ENCODE measurements at regions not wholly inside any gene's neighbourhood (a gene's known extent, or its start where the extent isn't known, plus 50 kb on each side); places are given as distances from the start of the nearest gene placed in this dataset.
"Not testable (repeated sequence)": the region's sequence is repeated elsewhere in the genome, so short reads cannot be mapped to it uniquely, and the experiment has no call there.

DNA sequence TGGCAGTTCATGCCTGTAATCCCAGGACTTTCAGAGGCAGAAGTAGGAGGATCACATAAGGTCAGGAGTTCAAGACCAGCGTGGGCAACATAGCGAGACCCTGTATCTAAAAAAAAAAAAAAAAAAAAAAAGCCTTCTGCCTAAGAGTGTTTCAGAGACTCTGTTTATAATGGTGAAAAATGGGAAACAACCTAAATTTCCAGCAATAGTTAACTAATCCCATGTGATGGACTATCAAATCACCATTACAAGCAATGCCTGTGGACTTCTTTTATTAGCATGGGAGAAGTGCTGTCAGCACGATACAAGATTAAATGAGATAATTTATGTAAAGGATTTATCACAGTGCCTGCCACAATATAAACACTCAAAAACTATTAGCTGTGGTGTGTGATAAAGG is 67.5 kb upstream of the CUX1 start:
- H3K27ac ChIP-seq (ENCODE audit: insufficient read depth in 1 of 2, low read depth in 1 of 2, low read length in 2 of 2, poor library complexity in 1 of 2, severe bottlenecking in 2 of 2) = no peak overlapping the region
- ChIA-PET POLR2A (no interaction called here), CTCF (no interaction called here)
- DNase-seq = no peak
- peaks cover 10 to 26% (median 21%) of the 10 kb centered on the region in 4 experiments for H3K4me1 ChIP-seq (ENCODE audit: control extremely low read depth in 1 of 4, control insufficient read depth in 4 of 4, insufficient read depth in 4 of 4, low read length in 3 of 4)
- H3K27me3 ChIP-seq (replicated peaks in 2 of 5; ENCODE audit: control insufficient read depth in 4 of 5, insufficient read depth in 5 of 5, low read length in 4 of 5) = no peaks in the 10 kb centered on the region
- no peak overlapping the region for H3K4me3 ChIP-seq (ENCODE audit: control insufficient read depth in 1 of 7, extremely low read depth in 1 of 7, insufficient read depth in 4 of 7, low read depth in 2 of 7, low read length in 6 of 7)
- no peaks in the 10 kb centered on the region for H3K9me3 ChIP-seq (ENCODE audit: control extremely low read depth in 1 of 5, control insufficient read depth in 4 of 5, insufficient read depth in 2 of 5, low read depth in 1 of 5, low read length in 4 of 5)
- WGBS (ENCODE audit: insufficient coverage) = no CpG with 5 or more reads among the region's 3 CpGs
- no peaks in the 10 kb centered on the region for H3K36me3 ChIP-seq (ENCODE audit: control insufficient read depth in 4 of 4, insufficient read depth in 4 of 4, low read length in 3 of 4)

DNA sequence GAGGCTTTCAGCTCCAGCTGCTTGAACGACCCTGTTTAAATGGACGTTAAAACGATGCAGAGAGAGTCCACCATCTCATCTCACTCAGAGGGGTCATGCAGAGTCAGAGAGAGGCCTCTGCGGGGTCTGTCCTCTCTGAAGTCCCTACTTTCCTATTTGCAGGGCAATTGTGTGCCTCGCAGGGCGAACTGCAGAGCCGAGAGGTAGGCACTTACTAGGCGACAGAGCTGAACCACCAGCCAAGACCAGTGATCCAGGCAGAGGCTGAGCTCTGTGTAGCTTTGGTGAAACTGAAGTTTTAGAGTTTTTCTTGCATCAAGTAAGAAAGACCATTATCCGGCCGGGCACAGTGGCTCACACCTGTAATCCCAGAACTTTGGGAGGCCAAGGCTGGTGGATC is 64.1 kb upstream of the CUX1 start:
- WGBS (ENCODE audit: insufficient coverage) = 93% methylated on average over 10 of the region's 10 CpGs
- no peaks in the 10 kb centered on the region for H3K36me3 ChIP-seq (ENCODE audit: control insufficient read depth in 4 of 4, insufficient read depth in 4 of 4, low read length in 3 of 4)
- no peaks in the 10 kb centered on the region for H3K9me3 ChIP-seq (ENCODE audit: control extremely low read depth in 1 of 5, control insufficient read depth in 4 of 5, insufficient read depth in 2 of 5, low read depth in 1 of 5, low read length in 4 of 5)
- H3K27me3 ChIP-seq (replicated peaks in 2 of 5; ENCODE audit: control insufficient read depth in 4 of 5, insufficient read depth in 5 of 5, low read length in 4 of 5) = no peaks in the 10 kb centered on the region
- POLR2A ChIA-PET = interaction anchor here (0.7 kb wide), 1 partner anchor 341 kb away, joined by 5 read pairs; no protein-coding TSS in a partner anchor
- peaks cover 5 to 13% (median 10%) of the 10 kb centered on the region in 4 experiments for H3K4me1 ChIP-seq (ENCODE audit: control extremely low read depth in 1 of 4, control insufficient read depth in 4 of 4, insufficient read depth in 4 of 4, low read length in 3 of 4)
- H3K4me3 ChIP-seq (ENCODE audit: control insufficient read depth in 1 of 7, extremely low read depth in 1 of 7, insufficient read depth in 4 of 7, low read depth in 2 of 7, low read length in 6 of 7) = no peak overlapping the region
- CTCF ChIA-PET = interaction anchor here (1.2 to 2.7 kb wide), 3 partner anchors 10 to 19 kb away, joined by 3 to 12 read pairs (median 4); no protein-coding TSS in a partner anchor
- H3K27ac ChIP-seq (ENCODE audit: insufficient read depth in 1 of 2, low read depth in 1 of 2, low read length in 2 of 2, poor library complexity in 1 of 2, severe bottlenecking in 2 of 2) = no peak overlapping the region
- no peak for DNase-seq

- H3K4me1 ChIP-seq (ENCODE audit: control extremely low read depth in 1 of 4, control insufficient read depth in 4 of 4, insufficient read depth in 4 of 4, low read length in 3 of 4) = peaks cover 5 to 13% (median 10%) of the 10 kb centered on the region in 4 experiments
- no peaks in the 10 kb centered on the region for H3K9me3 ChIP-seq (ENCODE audit: control extremely low read depth in 1 of 5, control insufficient read depth in 4 of 5, insufficient read depth in 2 of 5, low read depth in 1 of 5, low read length in 4 of 5)
- peak overlapping the region; percentile 22 to 78 for H3K27ac ChIP-seq (ENCODE audit: insufficient read depth in 1 of 2, low read depth in 1 of 2, low read length in 2 of 2, poor library complexity in 1 of 2, severe bottlenecking in 2 of 2)
- ChIA-PET CTCF (no interaction called here), POLR2A (no interaction called here)
- H3K27me3 ChIP-seq (replicated peaks in 2 of 5; ENCODE audit: control insufficient read depth in 4 of 5, insufficient read depth in 5 of 5, low read length in 4 of 5) = no peaks in the 10 kb centered on the region
- no peaks in the 10 kb centered on the region for H3K36me3 ChIP-seq (ENCODE audit: control insufficient read depth in 4 of 4, insufficient read depth in 4 of 4, low read length in 3 of 4)
- H3K4me3 ChIP-seq (ENCODE audit: control insufficient read depth in 1 of 7, extremely low read depth in 1 of 7, insufficient read depth in 4 of 7, low read depth in 2 of 7, low read length in 6 of 7) = peak overlapping the region in 6 of 7 experiments; percentile 40 to 78 (median 66)
- 16% methylated on average over 20 of the region's 22 CpGs for WGBS (ENCODE audit: insufficient coverage)
- DNase-seq = peak in 2 of 3 donors; percentile 58 to 61
These were observed 62.8 kb upstream of the CUX1 start for GRCh38 chr7:101754424-101755159.

- no peak overlapping the region for H3K27ac ChIP-seq (ENCODE audit: insufficient read depth in 1 of 2, low read depth in 1 of 2, low read length in 2 of 2, poor library complexity in 1 of 2, severe bottlenecking in 2 of 2)
- H3K4me1 ChIP-seq (ENCODE audit: control extremely low read depth in 1 of 4, control insufficient read depth in 4 of 4, insufficient read depth in 4 of 4, low read length in 3 of 4) = peaks cover 5 to 13% (median 10%) of the 10 kb centered on the region in 4 experiments
- H3K4me3 ChIP-seq (ENCODE audit: control insufficient read depth in 1 of 7, extremely low read depth in 1 of 7, insufficient read depth in 4 of 7, low read depth in 2 of 7, low read length in 6 of 7) = no peak overlapping the region
- H3K36me3 ChIP-seq (ENCODE audit: control insufficient read depth in 4 of 4, insufficient read depth in 4 of 4, low read length in 3 of 4) = no peaks in the 10 kb centered on the region
- H3K27me3 ChIP-seq (replicated peaks in 2 of 5; ENCODE audit: control insufficient read depth in 4 of 5, insufficient read depth in 5 of 5, low read length in 4 of 5) = no peaks in the 10 kb centered on the region
- 100% methylated on average over 6 of the region's 7 CpGs for WGBS (ENCODE audit: insufficient coverage)
- ChIA-PET CTCF (interaction anchor here (1.3 to 1.9 kb wide), 2 partner anchors 18 to 42 kb away, joined by 4 to 7 read pairs; no protein-coding TSS in a partner anchor), POLR2A (no interaction called here)
- H3K9me3 ChIP-seq (ENCODE audit: control extremely low read depth in 1 of 5, control insufficient read depth in 4 of 5, insufficient read depth in 2 of 5, low read depth in 1 of 5, low read length in 4 of 5) = no peaks in the 10 kb centered on the region
- DNase-seq = no peak
These were observed 59.5 kb upstream of the CUX1 start for GRCh38 chr7:101757879-101758278.

GRCh38 chr7:101758519-101758918 is 58.9 kb upstream of the CUX1 start:
- peaks cover 5 to 13% (median 10%) of the 10 kb centered on the region in 4 experiments for H3K4me1 ChIP-seq (ENCODE audit: control extremely low read depth in 1 of 4, control insufficient read depth in 4 of 4, insufficient read depth in 4 of 4, low read length in 3 of 4)
- 86% methylated on average over 1 of the region's 2 CpGs for WGBS (ENCODE audit: insufficient coverage)
- H3K36me3 ChIP-seq (ENCODE audit: control insufficient read depth in 4 of 4, insufficient read depth in 4 of 4, low read length in 3 of 4); H3K4me3 ChIP-seq (ENCODE audit: control insufficient read depth in 1 of 7, extremely low read depth in 1 of 7, insufficient read depth in 4 of 7, low read depth in 2 of 7, low read length in 6 of 7); DNase-seq; POLR2A ChIA-PET; H3K9me3 ChIP-seq (ENCODE audit: control extremely low read depth in 1 of 5, control insufficient read depth in 4 of 5, insufficient read depth in 2 of 5, low read depth in 1 of 5, low read length in 4 of 5); H3K27ac ChIP-seq (ENCODE audit: insufficient read depth in 1 of 2, low read depth in 1 of 2, low read length in 2 of 2, poor library complexity in 1 of 2, severe bottlenecking in 2 of 2); H3K27me3 ChIP-seq (replicated peaks in 2 of 5; ENCODE audit: control insufficient read depth in 4 of 5, insufficient read depth in 5 of 5, low read length in 4 of 5): not testable (repeated sequence)
- CTCF ChIA-PET = interaction anchor here (0.8 to 1.9 kb wide), 3 partner anchors 19 to 42 kb away, joined by 3 to 7 read pairs (median 4); no protein-coding TSS in a partner anchor

DNA sequence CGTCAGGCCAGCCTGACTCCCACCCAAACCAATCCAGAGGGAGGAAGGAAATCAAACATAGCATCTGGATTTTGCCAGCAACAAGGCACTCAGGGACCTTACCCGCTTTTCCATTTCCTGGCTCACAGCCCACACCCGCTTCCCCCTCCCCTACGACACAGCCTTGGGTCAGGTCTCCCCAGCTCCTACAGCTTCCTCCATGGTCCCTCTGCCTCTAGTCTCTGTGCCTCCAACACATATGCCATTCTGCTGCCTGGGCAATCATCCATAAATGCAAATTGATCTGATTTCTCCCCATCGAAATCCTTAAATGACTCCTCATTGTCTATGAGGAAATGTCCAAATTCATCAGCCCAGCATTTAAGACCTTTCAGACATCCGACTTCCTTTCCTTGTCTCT is 53.2 kb upstream of the CUX1 start:
- peak in 1 of 3 donors; percentile 12 for DNase-seq
- 29% methylated on average over 5 of the region's 6 CpGs for WGBS (ENCODE audit: insufficient coverage)
- Histone ChIP-seq H3K27me3 (replicated peaks in 2 of 5; ENCODE audit: control insufficient read depth in 4 of 5, insufficient read depth in 5 of 5, low read length in 4 of 5) (no peaks in the 10 kb centered on the region), H3K4me3 (ENCODE audit: control insufficient read depth in 1 of 7, extremely low read depth in 1 of 7, insufficient read depth in 4 of 7, low read depth in 2 of 7, low read length in 6 of 7) (no peak overlapping the region), H3K9me3 (ENCODE audit: control extremely low read depth in 1 of 5, control insufficient read depth in 4 of 5, insufficient read depth in 2 of 5, low read depth in 1 of 5, low read length in 4 of 5) (no peaks in the 10 kb centered on the region), H3K36me3 (ENCODE audit: control insufficient read depth in 4 of 4, insufficient read depth in 4 of 4, low read length in 3 of 4) (no peaks in the 10 kb centered on the region), H3K4me1 (ENCODE audit: control extremely low read depth in 1 of 4, control insufficient read depth in 4 of 4, insufficient read depth in 4 of 4, low read length in 3 of 4) (peaks cover 0 to 5% (median 2%) of the 10 kb centered on the region in 4 experiments), H3K27ac (ENCODE audit: insufficient read depth in 1 of 2, low read depth in 1 of 2, low read length in 2 of 2, poor library complexity in 1 of 2, severe bottlenecking in 2 of 2) (no peak overlapping the region)
- POLR2A ChIA-PET = no interaction called here
- CTCF ChIA-PET = no interaction called here

DNA sequence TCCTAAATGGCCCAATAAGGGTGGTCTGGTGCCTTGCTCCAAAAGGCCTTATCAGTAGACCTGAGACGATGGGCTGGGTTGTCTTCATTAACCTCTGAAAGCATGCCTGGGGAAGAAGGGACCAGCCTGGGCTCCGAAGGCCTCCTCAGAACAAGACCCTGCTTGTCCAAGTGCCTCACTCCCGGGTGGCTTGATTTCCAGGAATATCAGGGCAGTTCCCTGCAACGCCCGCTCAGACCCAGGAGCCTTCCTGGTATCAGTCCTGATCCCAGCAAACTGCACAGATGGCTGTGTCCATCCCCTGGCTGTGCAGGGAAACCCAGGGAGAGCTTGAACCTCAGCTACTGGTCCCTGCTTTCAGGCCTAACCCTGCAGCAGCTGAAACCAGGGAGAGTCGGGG is 49.9 kb upstream of the CUX1 start:
- 90% methylated on average over 6 of the region's 6 CpGs for WGBS (ENCODE audit: insufficient coverage)
- CTCF ChIA-PET = interaction anchor here (0.9 kb wide), 1 partner anchor 30 kb away, joined by 3 read pairs; no protein-coding TSS in a partner anchor
- H3K4me1 ChIP-seq (ENCODE audit: control extremely low read depth in 1 of 4, control insufficient read depth in 4 of 4, insufficient read depth in 4 of 4, low read length in 3 of 4) = peaks cover 0 to 5% (median 2%) of the 10 kb centered on the region in 4 experiments

More for the DNA sequence above, 49.9 kb upstream of the CUX1 start:
- H3K27me3 ChIP-seq (replicated peaks in 2 of 5; ENCODE audit: control insufficient read depth in 4 of 5, insufficient read depth in 5 of 5, low read length in 4 of 5) = no peaks in the 10 kb centered on the region
- no peak overlapping the region for H3K4me3 ChIP-seq (ENCODE audit: control insufficient read depth in 1 of 7, extremely low read depth in 1 of 7, insufficient read depth in 4 of 7, low read depth in 2 of 7, low read length in 6 of 7)
- H3K9me3 ChIP-seq (ENCODE audit: control extremely low read depth in 1 of 5, control insufficient read depth in 4 of 5, insufficient read depth in 2 of 5, low read depth in 1 of 5, low read length in 4 of 5) = no peaks in the 10 kb centered on the region
- H3K27ac ChIP-seq (ENCODE audit: insufficient read depth in 1 of 2, low read depth in 1 of 2, low read length in 2 of 2, poor library complexity in 1 of 2, severe bottlenecking in 2 of 2) = no peak overlapping the region
- POLR2A ChIA-PET = interaction anchor here (0.6 kb wide), 2 partner anchors 19 to 73 kb away, joined by 3 to 8 read pairs; no protein-coding TSS in a partner anchor
- no peak for DNase-seq
- H3K36me3 ChIP-seq (ENCODE audit: control insufficient read depth in 4 of 4, insufficient read depth in 4 of 4, low read length in 3 of 4) = no peaks in the 10 kb centered on the region

Data from common myeloid progenitor, CD34-positive (primary cell).